ENCODE measurements at regions not wholly inside any gene's neighbourhood (a gene's known extent, or its start where the extent isn't known, plus 50 kb on each side); places are given as distances from the start of the nearest gene placed in this dataset.

DNA sequence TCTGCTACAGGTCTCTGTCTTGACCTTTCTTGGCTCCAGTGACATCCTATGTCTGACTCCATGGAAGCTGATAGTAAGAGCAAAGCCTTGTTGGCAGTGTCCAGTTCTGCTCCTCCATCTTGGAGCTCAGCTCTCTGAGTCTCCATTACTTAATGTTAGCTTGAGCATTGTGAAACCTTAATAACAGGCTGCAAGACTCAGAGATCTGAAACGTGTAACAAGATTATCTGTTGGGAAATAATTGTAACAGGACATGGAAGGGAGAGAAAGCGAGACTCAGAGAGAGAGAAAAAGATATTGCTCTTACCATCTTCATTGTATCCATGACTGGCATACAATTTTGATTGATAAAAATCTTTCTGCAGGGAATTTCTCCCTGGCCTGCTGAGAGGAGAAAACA, 1365.7 kb downstream of the AACS start:
- Histone ChIP-seq H3K4me1 (replicated peaks) (no peaks in the 10 kb centered on the region), H3K4me3 (no peak overlapping the region), H3K27ac (no peak overlapping the region), H3K36me3 (no peaks in the 10 kb centered on the region), H3K9me3 (no peaks in the 10 kb centered on the region), H3K27me3 (replicated peaks; ENCODE audit: insufficient read depth) (no peaks in the 10 kb centered on the region)
- 58% methylated on average over 2 of the region's 2 CpGs for WGBS
- intact Hi-C loops (cut with DNase I) = no loop called here
- no peak for DNase-seq (ENCODE audit: low spot score)
- TF ChIP-seq POLR2A (IDR thresholded peaks at IDR 0.05) (no peak), POLR2AphosphoS5 (IDR thresholded peaks at IDR 0.05) (no peak)
- TF ChIP-seq, protein P1, sequence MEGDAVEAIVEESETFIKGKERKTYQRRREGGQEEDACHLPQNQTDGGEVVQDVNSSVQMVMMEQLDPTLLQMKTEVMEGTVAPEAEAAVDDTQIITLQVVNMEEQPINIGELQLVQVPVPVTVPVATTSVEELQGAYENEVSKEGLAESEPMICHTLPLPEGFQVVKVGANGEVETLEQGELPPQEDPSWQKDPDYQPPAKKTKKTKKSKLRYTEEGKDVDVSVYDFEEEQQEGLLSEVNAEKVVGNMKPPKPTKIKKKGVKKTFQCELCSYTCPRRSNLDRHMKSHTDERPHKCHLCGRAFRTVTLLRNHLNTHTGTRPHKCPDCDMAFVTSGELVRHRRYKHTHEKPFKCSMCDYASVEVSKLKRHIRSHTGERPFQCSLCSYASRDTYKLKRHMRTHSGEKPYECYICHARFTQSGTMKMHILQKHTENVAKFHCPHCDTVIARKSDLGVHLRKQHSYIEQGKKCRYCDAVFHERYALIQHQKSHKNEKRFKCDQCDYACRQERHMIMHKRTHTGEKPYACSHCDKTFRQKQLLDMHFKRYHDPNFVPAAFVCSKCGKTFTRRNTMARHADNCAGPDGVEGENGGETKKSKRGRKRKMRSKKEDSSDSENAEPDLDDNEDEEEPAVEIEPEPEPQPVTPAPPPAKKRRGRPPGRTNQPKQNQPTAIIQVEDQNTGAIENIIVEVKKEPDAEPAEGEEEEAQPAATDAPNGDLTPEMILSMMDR (IDR thresholded peaks at IDR 0.05) = no peak

DNA sequence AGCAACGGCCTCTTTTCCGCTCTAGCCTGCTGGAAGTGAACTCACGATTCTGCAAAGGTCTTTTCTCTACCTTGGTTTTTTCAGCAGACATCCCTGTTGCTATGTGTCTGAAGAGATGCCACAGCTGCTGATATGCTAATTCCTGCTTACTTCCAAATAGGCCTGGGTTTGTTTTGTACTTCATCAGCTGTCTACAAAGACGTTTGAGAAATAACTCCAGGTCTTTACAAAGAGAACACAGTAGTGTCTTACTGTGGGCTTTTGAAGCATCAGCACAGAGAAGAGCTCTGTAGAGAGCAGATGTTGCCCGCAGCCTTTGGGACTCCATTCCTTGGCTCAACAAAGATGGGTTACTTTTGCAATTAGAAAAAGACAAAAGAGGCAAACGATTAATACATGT, 1366.5 kb downstream of the AACS start:
- 59% methylated on average over 6 of the region's 6 CpGs for WGBS
- H3K9me3 ChIP-seq = no peaks in the 10 kb centered on the region
- no peaks in the 10 kb centered on the region for H3K4me1 ChIP-seq (replicated peaks)
- no peak for DNase-seq (ENCODE audit: low spot score)
- TF ChIP-seq POLR2A (IDR thresholded peaks at IDR 0.05) (no peak), POLR2AphosphoS5 (IDR thresholded peaks at IDR 0.05) (no peak)
- TF ChIP-seq, protein P1 (IDR thresholded peaks at IDR 0.05) = no peak
- H3K27me3 ChIP-seq (replicated peaks; ENCODE audit: insufficient read depth) = no peaks in the 10 kb centered on the region
- H3K4me3 ChIP-seq = no peak overlapping the region
- H3K36me3 ChIP-seq = no peaks in the 10 kb centered on the region
- intact Hi-C loops (cut with DNase I) = no loop called here
- H3K27ac ChIP-seq = no peak overlapping the region

DNA sequence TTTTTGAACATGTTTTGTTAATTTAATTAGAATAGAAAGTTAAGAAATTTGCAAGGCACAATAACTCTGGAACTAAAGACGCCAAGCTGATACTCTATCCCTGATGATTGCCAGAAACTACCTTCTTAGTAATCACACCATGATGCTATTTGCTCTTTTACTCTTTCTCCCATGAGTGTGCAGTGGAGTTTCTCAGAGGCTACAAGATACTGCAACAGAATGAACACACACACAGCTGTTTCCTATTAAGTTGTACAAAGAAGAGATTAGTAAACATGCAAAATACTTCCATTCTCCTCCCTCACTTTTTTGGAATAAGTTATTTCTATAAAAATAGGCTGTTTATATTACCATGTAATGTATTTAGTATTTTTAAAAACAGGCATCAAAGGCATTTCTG, 1367.5 kb downstream of the AACS start:
- Histone ChIP-seq H3K9me3 (no peaks in the 10 kb centered on the region), H3K27ac (no peak overlapping the region), H3K4me3 (no peak overlapping the region), H3K4me1 (replicated peaks) (no peaks in the 10 kb centered on the region), H3K36me3 (no peaks in the 10 kb centered on the region), H3K27me3 (replicated peaks; ENCODE audit: insufficient read depth) (no peaks in the 10 kb centered on the region)
- intact Hi-C loops (cut with DNase I) = no loop called here
- no peak for DNase-seq (ENCODE audit: low spot score)
- WGBS = 60% methylated on average over 1 of the region's 1 CpG
- TF ChIP-seq, protein P1 (IDR thresholded peaks at IDR 0.05) = no peak
- TF ChIP-seq POLR2A (IDR thresholded peaks at IDR 0.05) (no peak), POLR2AphosphoS5 (IDR thresholded peaks at IDR 0.05) (no peak)

DNA sequence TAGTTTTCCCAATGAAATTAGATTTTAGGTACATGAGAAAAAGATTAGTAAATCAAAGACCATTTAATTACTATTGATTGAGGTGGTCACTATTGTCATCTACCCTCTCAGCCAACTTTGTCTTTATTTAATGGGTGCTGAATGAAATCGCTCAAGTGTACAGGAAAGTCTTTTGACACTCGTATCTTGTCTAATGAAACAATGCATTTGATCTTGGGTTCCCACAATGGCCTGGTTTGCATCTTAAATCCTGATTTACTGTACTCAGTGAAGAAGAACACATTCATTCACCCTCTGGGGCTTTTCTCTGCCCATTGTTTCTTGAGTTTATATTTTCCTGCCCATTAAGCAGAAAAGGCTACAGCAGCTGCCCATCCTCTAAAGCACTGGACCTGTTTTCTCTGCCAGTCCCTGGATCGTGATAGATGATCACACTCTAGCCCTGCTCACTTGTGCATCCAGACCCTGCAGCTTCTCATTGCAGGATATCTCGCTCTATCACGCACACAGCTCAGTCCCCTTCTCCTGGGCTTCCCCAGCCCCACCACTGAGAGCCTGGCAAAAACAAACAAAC, 1369.3 kb downstream of the AACS start:
- Histone ChIP-seq H3K27ac (no peak overlapping the region), H3K36me3 (no peaks in the 10 kb centered on the region), H3K9me3 (no peaks in the 10 kb centered on the region), H3K4me3 (no peak overlapping the region), H3K27me3 (replicated peaks; ENCODE audit: insufficient read depth) (no peaks in the 10 kb centered on the region), H3K4me1 (replicated peaks) (no peaks in the 10 kb centered on the region)
- 86% methylated on average over 5 of the region's 5 CpGs for WGBS
- DNase-seq (ENCODE audit: low spot score) = no peak
- TF ChIP-seq POLR2A (IDR thresholded peaks at IDR 0.05) (no peak), POLR2AphosphoS5 (IDR thresholded peaks at IDR 0.05) (no peak)
- TF ChIP-seq, protein P1 (IDR thresholded peaks at IDR 0.05) = no peak
- intact Hi-C loops (cut with DNase I) = no loop called here

DNA sequence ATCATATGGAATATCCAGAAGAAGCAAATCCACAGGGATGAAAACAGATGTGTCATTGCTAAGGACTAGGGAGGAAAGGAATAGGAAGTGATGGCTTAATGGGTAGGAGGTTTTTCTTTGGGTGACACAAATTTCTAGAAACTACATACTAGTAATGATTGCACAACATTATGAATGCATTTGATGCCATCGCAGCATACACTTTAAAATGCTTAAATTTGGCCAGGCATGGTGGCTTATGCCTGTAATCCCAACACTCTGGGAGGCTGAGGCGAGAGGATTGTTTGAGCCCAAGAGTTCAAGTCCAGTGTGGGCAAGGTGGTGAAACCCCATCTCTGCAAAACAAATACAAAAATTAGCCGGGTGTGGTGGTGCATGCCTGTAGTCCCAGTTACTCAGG, 1370.8 kb downstream of the AACS start:
- Histone ChIP-seq H3K9me3 (no peaks in the 10 kb centered on the region), H3K27me3 (replicated peaks; ENCODE audit: insufficient read depth) (no peaks in the 10 kb centered on the region), H3K4me3 (no peak overlapping the region), H3K36me3 (no peaks in the 10 kb centered on the region), H3K27ac (no peak overlapping the region), H3K4me1 (replicated peaks) (no peaks in the 10 kb centered on the region)
- WGBS = 96% methylated on average over 3 of the region's 3 CpGs
- TF ChIP-seq, protein P1 (IDR thresholded peaks at IDR 0.05) = no peak
- TF ChIP-seq POLR2A (IDR thresholded peaks at IDR 0.05) (no peak), POLR2AphosphoS5 (IDR thresholded peaks at IDR 0.05) (no peak)
- intact Hi-C loops (cut with DNase I) = no loop called here
- DNase-seq (ENCODE audit: low spot score) = no peak

All from prostate gland (tissue), 2 donors.